PC-9 (cell line): ENCODE measurements at regions not wholly inside any gene's neighbourhood (a gene's known extent, or its start where the extent isn't known, plus 50 kb on each side); places are given as distances from the start of the nearest gene placed in this dataset.
"Not testable (repeated sequence)": the region's sequence is repeated elsewhere in the genome, so short reads cannot be mapped to it uniquely, and the experiment has no call there.

ENCODE experiments used
- BruUV-seq: library from RNA; stranded (reverse); fragments of 400-500 nt; replicated peaks from 2 replicates; lab custom pipeline; 2021; lab: Mats Ljungman, UMichigan
- CTCF ChIA-PET: fragments of 300-600 bp; sonication (Branson Sonifier 250); formaldehyde crosslinking; loops from one replicate; lab custom pipeline; 2022; ENCODE audit warnings: antibody characterized with exemption; lab: Charles Lee
- POLR2A ChIA-PET: fragments of 300-600 bp; sonication (Branson Sonifier 250); formaldehyde crosslinking; loops from one replicate; lab custom pipeline; 2022; ENCODE audit warnings: antibody characterized with exemption; ENCODE audit not compliant: unreplicated experiment; lab: Charles Lee
- DNase-seq, 2 experiments: peaks; one replicate each; pipeline versions ENCODE4 v3.0.0 to v3.0.0-alpha.2; 2015 to 2022; ENCODE audit warnings: mixed read lengths in 1 of 2
- H2AFZ ChIP-seq: fragments of 200-600 bp; sonication (generic); 2 replicates; pipeline ENCODE4 v1.8.1; 2017; ENCODE audit warnings: antibody characterized with exemption
- H3F3A ChIP-seq: fragments of 200-600 bp; sonication (generic); 2 replicates; pipeline ENCODE4 v1.8.1; 2017; ENCODE audit warnings: antibody characterized with exemption, mild to moderate bottlenecking, low read depth; ENCODE audit not compliant: insufficient read depth
- H3K27ac ChIP-seq: fragments of 200-600 bp; sonication (generic); 2 replicates; pipeline ENCODE4 v1.6.1; 2016; ENCODE audit warnings: mixed run types
- H3K27me3 ChIP-seq: fragments of 200-600 bp; sonication (generic); 2 replicates; pipeline ENCODE4 v1.6.1; 2016; ENCODE audit warnings: low read depth, mixed run types; ENCODE audit not compliant: insufficient read depth
- H3K36me3 ChIP-seq: fragments of 200-600 bp; sonication (generic); 2 replicates; pipeline ENCODE4 v1.6.1; 2016; ENCODE audit warnings: low read depth, mixed run types
- H3K4me1 ChIP-seq: fragments of 200-600 bp; sonication (generic); replicated peaks from 2 replicates; pipeline ENCODE4 v1.6.1; 2016; ENCODE audit warnings: mixed run types; ENCODE audit not compliant: insufficient read depth
- H3K4me2 ChIP-seq: fragments of 200-600 bp; sonication (generic); 2 replicates; pipeline ENCODE4 v1.6.1; 2017; ENCODE audit warnings: mixed run types
- H3K4me3 ChIP-seq: fragments of 200-600 bp; sonication (generic); 2 replicates; pipeline ENCODE4 v1.6.1; 2016; ENCODE audit warnings: mixed run types
- H3K79me2 ChIP-seq: fragments of 200-600 bp; sonication (generic); 2 replicates; pipeline ENCODE4 v1.6.1; 2017; ENCODE audit warnings: low read depth, mixed run types
- H3K9me2 ChIP-seq: fragments of 200-600 bp; sonication (generic); 2 replicates; pipeline ENCODE4 v1.8.1; 2017; ENCODE audit warnings: mild to moderate bottlenecking; ENCODE audit not compliant: insufficient read depth
- H3K9me3 ChIP-seq: fragments of 200-600 bp; sonication (generic); 2 replicates; pipeline ENCODE4 v1.8.1; 2016; ENCODE audit warnings: low read depth; ENCODE audit not compliant: insufficient read depth
- H4K20me1 ChIP-seq: fragments of 200-600 bp; sonication (generic); 2 replicates; pipeline ENCODE4 v1.8.1; 2017; ENCODE audit not compliant: insufficient read depth
- CTCF ChIP-seq: fragments of 200-600 bp; sonication (generic); conservative IDR thresholded peaks from 2 replicates; pipeline ENCODE4 v1.6.1; 2017; ENCODE audit warnings: mixed run types, antibody characterized with exemption, mild to moderate bottlenecking, moderate library complexity
- EZH2 ChIP-seq: fragments of 200-600 bp; sonication (generic); IDR thresholded peaks from 2 replicates; pipeline ENCODE4 v1.8.0; 2017; ENCODE audit warnings: antibody characterized with exemption, low read depth
- intact Hi-C: fragments of 100-400 bp; cut with micrococcal nuclease; formaldehyde crosslinking; loops from one replicate; pipeline ENCODE4 v1.10.0; 2022; ENCODE audit not compliant: unreplicated experiment

DNA sequence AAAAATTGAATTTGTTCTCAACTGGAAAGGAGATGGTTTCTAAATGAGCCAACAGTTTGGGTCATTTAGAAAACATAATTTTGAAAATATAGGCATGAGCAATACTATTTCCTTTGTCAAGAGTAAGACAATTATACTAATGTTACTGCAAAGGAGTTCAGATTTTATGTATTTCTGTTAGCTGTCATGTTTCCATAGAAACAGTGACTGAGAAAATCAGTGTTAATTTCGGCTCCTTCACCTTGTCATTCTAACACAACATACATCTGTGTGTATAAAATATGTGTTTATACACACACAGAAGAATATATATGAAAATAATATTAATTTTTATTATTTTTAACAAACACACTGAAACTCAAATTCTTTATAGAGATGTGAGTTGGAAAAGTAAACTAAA is 178.0 kb upstream of the SPHKAP start:
- Histone ChIP-seq H3K36me3 (no peaks in the 10 kb centered on the region), H3F3A (no peaks in the 10 kb centered on the region), H3K4me2 (no peak overlapping the region), H2AFZ (no peak overlapping the region), H3K4me1 (no peaks in the 10 kb centered on the region), H4K20me1 (no peaks in the 10 kb centered on the region), H3K9me3 (no peaks in the 10 kb centered on the region), H3K4me3 (no peak overlapping the region), H3K27ac (no peak overlapping the region), H3K79me2 (no peaks in the 10 kb centered on the region), H3K9me2 (no peaks in the 10 kb centered on the region), H3K27me3 (no peaks in the 10 kb centered on the region)
- intact Hi-C loops, result no loop called here
- no peak for TF ChIP-seq EZH2
- no peak for TF ChIP-seq CTCF
- ChIA-PET POLR2A (no interaction called here), CTCF (no interaction called here)
- no peak for DNase-seq
- BruUV-seq, result no TSS peak

DNA sequence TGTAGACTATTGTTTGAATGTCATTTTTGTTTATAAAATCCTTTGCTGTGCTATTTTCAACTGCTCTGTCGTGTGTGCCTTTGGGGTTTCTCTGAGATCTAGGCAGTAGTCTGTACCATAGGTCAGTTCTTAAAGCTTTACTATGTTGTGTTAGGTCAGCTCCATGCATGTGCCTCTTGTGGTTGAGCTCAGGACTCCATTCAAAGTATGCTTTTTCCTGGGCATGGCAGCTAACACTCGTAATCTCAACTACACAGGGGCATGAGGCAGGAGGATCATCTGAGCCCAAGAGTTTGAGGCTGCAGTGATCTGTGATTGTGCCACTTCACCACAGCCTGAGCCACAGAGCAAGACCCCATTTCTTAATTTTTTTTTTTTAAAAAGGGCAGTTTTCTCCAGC is 174.4 kb upstream of the SPHKAP start:
- no peak overlapping the region for H3K4me3 ChIP-seq
- no TSS peak for BruUV-seq
- H2AFZ ChIP-seq, result no peak overlapping the region
- CTCF ChIA-PET, result no interaction called here
- H3K27me3 ChIP-seq, result no peaks in the 10 kb centered on the region
- H3K27ac ChIP-seq, result no peak overlapping the region
- H3K36me3 ChIP-seq, result no peaks in the 10 kb centered on the region
- no peaks in the 10 kb centered on the region for H4K20me1 ChIP-seq
- no peak overlapping the region for H3K4me2 ChIP-seq
- no peaks in the 10 kb centered on the region for H3K79me2 ChIP-seq
- H3K9me3 ChIP-seq, result no peaks in the 10 kb centered on the region
- intact Hi-C loops, result no loop called here
- no peak for DNase-seq
- no peaks in the 10 kb centered on the region for H3K9me2 ChIP-seq
- POLR2A ChIA-PET, result no interaction called here
- no peaks in the 10 kb centered on the region for H3F3A ChIP-seq
- no peaks in the 10 kb centered on the region for H3K4me1 ChIP-seq
- no peak for TF ChIP-seq EZH2
- TF ChIP-seq CTCF, result no peak

- intact Hi-C loops, H3K36me3 ChIP-seq, H3K9me2 ChIP-seq, H3K9me3 ChIP-seq, BruUV-seq, CTCF ChIA-PET, H3K27me3 ChIP-seq, DNase-seq, H3K4me3 ChIP-seq, H3F3A ChIP-seq, H3K27ac ChIP-seq, H2AFZ ChIP-seq, H4K20me1 ChIP-seq, H3K4me1 ChIP-seq, H3K79me2 ChIP-seq, POLR2A ChIA-PET, H3K4me2 ChIP-seq: not testable (repeated sequence)
Observed at GRCh38 chr2:228352980-228353379, 171.5 kb upstream of the SPHKAP start.

- no peak overlapping the region for H3K27ac ChIP-seq
- no peak overlapping the region for H3K4me2 ChIP-seq
- no peaks in the 10 kb centered on the region for H3K27me3 ChIP-seq
- H3K9me2 ChIP-seq, result no peaks in the 10 kb centered on the region
- ChIA-PET POLR2A (no interaction called here), CTCF (no interaction called here)
- no peaks in the 10 kb centered on the region for H3F3A ChIP-seq
- H4K20me1 ChIP-seq, result no peaks in the 10 kb centered on the region
- no peaks in the 10 kb centered on the region for H3K79me2 ChIP-seq
- no TSS peak for BruUV-seq
- TF ChIP-seq CTCF (no peak), EZH2 (no peak)
- no peaks in the 10 kb centered on the region for H3K9me3 ChIP-seq
- H3K4me3 ChIP-seq, result no peak overlapping the region
- intact Hi-C loops, result no loop called here
- no peaks in the 10 kb centered on the region for H3K36me3 ChIP-seq
- H3K4me1 ChIP-seq, result no peaks in the 10 kb centered on the region
- DNase-seq, result no peak
- no peak overlapping the region for H2AFZ ChIP-seq
Observed at GRCh38 chr2:228352048-228352447, 170.6 kb upstream of the SPHKAP start.
